Mesendoderm (in vitro differentiated cells): ENCODE measurements at regions not wholly inside any gene's neighbourhood (a gene's known extent, or its start where the extent isn't known, plus 50 kb on each side); places are given as distances from the start of the nearest gene placed in this dataset.

Experiments used
- DNase-seq: peaks from one replicate; pipeline ENCODE4 v3.0.0; 2013
- H2AK5ac ChIP-seq: 2 replicates; pipeline ENCODE4 v1.6.1; 2013; ENCODE audit warnings: low read length, inconsistent platforms
- H2BK120ac ChIP-seq: 2 replicates; pipeline ENCODE4 v1.6.1; 2013; ENCODE audit warnings: low read depth, mild to moderate bottlenecking, low read length, moderate library complexity, mixed read lengths
- H2BK15ac ChIP-seq: replicated peaks from 2 replicates; pipeline ENCODE4 v1.6.1; 2013; ENCODE audit warnings: low read depth, mild to moderate bottlenecking, moderate library complexity
- H2BK5ac ChIP-seq: 2 replicates; pipeline ENCODE4 v1.6.1; 2013; ENCODE audit warnings: low read length, inconsistent platforms
- H3K18ac ChIP-seq: 2 replicates; pipeline ENCODE4 v1.6.1; 2013; ENCODE audit warnings: mild to moderate bottlenecking, low read length, mixed read lengths
- H3K23ac ChIP-seq: one replicate; pipeline ENCODE4 v1.6.1; 2013; ENCODE audit warnings: low read length
- H3K27ac ChIP-seq: 2 replicates; pipeline ENCODE4 v1.5.1; 2013; ENCODE audit warnings: low read depth, mild to moderate bottlenecking, inconsistent platforms, low read length, moderate library complexity
- H3K27me3 ChIP-seq: 2 replicates; pipeline ENCODE4 v1.6.1; 2013; ENCODE audit warnings: low read length, control low read depth, mild to moderate bottlenecking, inconsistent platforms; ENCODE audit not compliant: insufficient read depth, poor library complexity
- H3K36me3 ChIP-seq: 2 replicates; pipeline ENCODE4 v1.6.1; 2013; ENCODE audit warnings: low read length, inconsistent platforms; ENCODE audit not compliant: control insufficient read depth, insufficient read depth
- H3K4ac ChIP-seq: one replicate; pipeline ENCODE4 v1.6.1; 2013; ENCODE audit warnings: low read depth, mild to moderate bottlenecking, low read length, moderate library complexity
- H3K4me1 ChIP-seq: 2 replicates; pipeline ENCODE4 v1.6.1; 2013; ENCODE audit warnings: low read depth, low read length, inconsistent platforms; ENCODE audit not compliant: control insufficient read depth
- H3K4me2 ChIP-seq: 2 replicates; pipeline ENCODE4 v1.6.1; 2013; ENCODE audit warnings: low read length
- H3K4me3 ChIP-seq: 2 replicates; pipeline ENCODE4 v1.5.1; 2013; ENCODE audit warnings: mild to moderate bottlenecking, low read length
- H3K56ac ChIP-seq: one replicate; pipeline ENCODE4 v1.6.1; 2013; ENCODE audit warnings: low read length
- H3K79me1 ChIP-seq: 2 replicates; pipeline ENCODE4 v1.6.1; 2013; ENCODE audit warnings: low read length, inconsistent platforms
- H3K79me2 ChIP-seq: 2 replicates; pipeline ENCODE4 v1.6.1; 2013; ENCODE audit warnings: mild to moderate bottlenecking, low read length; ENCODE audit not compliant: control insufficient read depth, insufficient read depth
- H3K9ac ChIP-seq: 2 replicates; pipeline ENCODE4 v1.6.1; 2013; ENCODE audit warnings: low read length, inconsistent platforms
- H4K5ac ChIP-seq: one replicate; pipeline ENCODE4 v1.6.1; 2013; ENCODE audit warnings: low read length
- H4K8ac ChIP-seq: one replicate; pipeline ENCODE4 v1.6.1; 2013; ENCODE audit warnings: low read depth, mild to moderate bottlenecking, control low read depth, low read length, moderate library complexity
- WGBS: extraction: QIAGEN DNeasy Blood & Tissue Kit; methylation state at CpG from one replicate; pipeline ENCODE4 v1.1.7; 2013; ENCODE audit warnings: low lambda C conversion rate, missing lambda C conversion rate; ENCODE audit not compliant: insufficient coverage; ENCODE audit errors: extremely low coverage; 5-methylcytosine and 5-hydroxymethylcytosine counted together

- Histone ChIP-seq H4K8ac (no peak overlapping the region), H3K4me3 (no peak overlapping the region), H4K5ac (no peak overlapping the region), H2BK5ac (no peak overlapping the region), H2BK120ac (no peak overlapping the region), H3K36me3 (no peaks in the 10 kb centered on the region), H2BK15ac (no peak overlapping the region), H3K23ac (no peak overlapping the region), H3K4me1 (no peaks in the 10 kb centered on the region), H2AK5ac (no peak overlapping the region), H3K27ac (no peak overlapping the region), H3K56ac (no peak overlapping the region), H3K18ac (no peak overlapping the region), H3K4ac (no peak overlapping the region), H3K9ac (no peak overlapping the region), H3K27me3 (no peaks in the 10 kb centered on the region), H3K79me2 (no peaks in the 10 kb centered on the region), H3K79me1 (no peaks in the 10 kb centered on the region), H3K4me2 (no peak overlapping the region)
- WGBS: no CpG with 5 or more reads among the region's 5 CpGs
- DNase-seq: no peak
These were observed 216.0 kb upstream of the PELI2 start for GRCh38 chr14:55902241-55902640.

GRCh38 chr14:55904086-55904485 is 214.1 kb upstream of the PELI2 start:
- Histone ChIP-seq H3K79me2 (no peaks in the 10 kb centered on the region), H2BK120ac (no peak overlapping the region), H2BK15ac (no peak overlapping the region), H3K36me3 (no peaks in the 10 kb centered on the region), H3K4me1 (no peaks in the 10 kb centered on the region), H2AK5ac (no peak overlapping the region), H3K18ac (peak overlapping the region; percentile 5), H3K56ac (no peak overlapping the region), H2BK5ac (no peak overlapping the region), H4K8ac (no peak overlapping the region), H4K5ac (no peak overlapping the region), H3K23ac (no peak overlapping the region), H3K4ac (no peak overlapping the region), H3K27ac (no peak overlapping the region), H3K9ac (no peak overlapping the region), H3K79me1 (no peaks in the 10 kb centered on the region), H3K27me3 (no peaks in the 10 kb centered on the region), H3K4me3 (no peak overlapping the region), H3K4me2 (no peak overlapping the region)
- no CpG with 5 or more reads among the region's 5 CpGs for WGBS
- no peak for DNase-seq

DNA sequence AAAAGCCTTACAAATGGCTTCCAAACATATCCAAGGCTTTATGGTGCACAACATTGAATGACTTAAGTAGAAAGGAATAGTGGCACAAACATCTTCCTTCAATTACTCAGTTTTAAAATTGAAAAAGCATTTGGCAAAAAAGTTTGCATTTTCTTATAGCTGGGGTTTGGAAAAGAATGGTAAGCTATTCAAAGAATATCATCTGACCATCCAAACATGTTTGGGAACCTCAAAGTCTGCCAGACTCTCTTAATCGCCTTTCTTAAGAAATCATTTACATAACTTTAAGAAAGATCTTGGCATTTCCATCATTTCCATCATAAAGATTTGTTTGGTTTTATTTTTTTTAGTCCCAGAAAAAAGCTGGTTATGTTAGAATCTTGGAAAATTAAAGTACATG is 210.1 kb upstream of the PELI2 start:
- no peaks in the 10 kb centered on the region for H3K79me1 ChIP-seq
- H3K4ac ChIP-seq: no peak overlapping the region
- no peaks in the 10 kb centered on the region for H3K27me3 ChIP-seq
- H3K27ac ChIP-seq: no peak overlapping the region
- no peaks in the 10 kb centered on the region for H3K79me2 ChIP-seq
- H3K4me3 ChIP-seq: no peak overlapping the region
- H3K4me2 ChIP-seq: no peak overlapping the region
- no peak overlapping the region for H2AK5ac ChIP-seq
- no peak overlapping the region for H2BK5ac ChIP-seq
- no peak overlapping the region for H2BK120ac ChIP-seq
- H3K36me3 ChIP-seq: no peaks in the 10 kb centered on the region
- H3K18ac ChIP-seq: no peak overlapping the region
- no peak overlapping the region for H4K5ac ChIP-seq
- H3K23ac ChIP-seq: no peak overlapping the region
- no peak for DNase-seq
- no peak overlapping the region for H3K56ac ChIP-seq
- H3K4me1 ChIP-seq: no peaks in the 10 kb centered on the region
- no peak overlapping the region for H2BK15ac ChIP-seq
- WGBS: no CpG with 5 or more reads among the region's 1 CpG
- no peak overlapping the region for H3K9ac ChIP-seq
- H4K8ac ChIP-seq: no peak overlapping the region

GRCh38 chr14:55909879-55910278 is 208.3 kb upstream of the PELI2 start:
- Histone ChIP-seq H3K36me3 (no peaks in the 10 kb centered on the region), H3K23ac (no peak overlapping the region), H3K4me1 (no peaks in the 10 kb centered on the region), H3K56ac (no peak overlapping the region), H3K4me3 (no peak overlapping the region), H3K27me3 (no peaks in the 10 kb centered on the region), H3K4me2 (no peak overlapping the region), H3K18ac (no peak overlapping the region), H4K8ac (no peak overlapping the region), H3K9ac (no peak overlapping the region), H3K79me2 (no peaks in the 10 kb centered on the region), H2AK5ac (no peak overlapping the region), H4K5ac (no peak overlapping the region), H2BK15ac (no peak overlapping the region), H2BK5ac (no peak overlapping the region), H3K27ac (no peak overlapping the region), H2BK120ac (no peak overlapping the region), H3K79me1 (no peaks in the 10 kb centered on the region), H3K4ac (no peak overlapping the region)
- DNase-seq: no peak
- no CpG with 5 or more reads among the region's 1 CpG for WGBS

DNA sequence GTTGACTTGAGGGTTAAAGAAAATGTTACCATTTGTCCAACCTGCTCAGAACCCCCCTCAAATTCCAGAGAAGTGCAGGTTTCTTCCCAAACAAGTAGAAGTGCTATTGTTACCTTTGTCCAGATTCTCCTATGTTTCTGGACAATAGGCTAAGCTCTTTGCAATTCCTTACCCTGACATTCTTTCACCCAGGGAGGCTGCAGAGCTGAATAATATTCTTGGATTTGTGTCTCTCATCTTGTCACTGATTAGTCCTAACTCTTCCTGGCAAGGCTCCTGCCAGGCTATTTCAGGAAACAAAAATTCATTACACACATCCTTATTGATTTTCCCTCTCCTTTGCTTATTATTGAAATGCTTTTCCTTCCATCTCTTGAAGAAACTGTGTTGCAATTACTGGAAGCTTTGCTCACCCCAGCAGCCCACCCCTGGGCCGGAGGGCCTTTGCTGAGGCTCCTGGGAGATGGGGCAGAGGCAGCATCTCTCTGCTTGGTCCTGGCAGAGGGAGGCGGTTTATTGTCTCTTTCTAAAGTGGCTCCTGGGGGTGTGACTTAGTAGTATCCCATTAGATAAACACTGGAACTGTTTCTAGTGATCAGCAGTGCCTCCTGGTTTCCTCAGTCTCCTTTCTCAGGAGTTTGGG is 207.5 kb upstream of the PELI2 start:
- no peak overlapping the region for H3K4me3 ChIP-seq
- H4K5ac ChIP-seq: no peak overlapping the region
- H3K18ac ChIP-seq: no peak overlapping the region
- H3K36me3 ChIP-seq: no peaks in the 10 kb centered on the region
- H3K27me3 ChIP-seq: no peaks in the 10 kb centered on the region
- H3K23ac ChIP-seq: no peak overlapping the region
- H2BK5ac ChIP-seq: no peak overlapping the region
- WGBS: no CpG with 5 or more reads among the region's 2 CpGs
- H2BK120ac ChIP-seq: no peak overlapping the region
- no peak overlapping the region for H3K4ac ChIP-seq
- H2AK5ac ChIP-seq: no peak overlapping the region
- H3K4me1 ChIP-seq: no peaks in the 10 kb centered on the region
- H3K4me2 ChIP-seq: no peak overlapping the region
- H4K8ac ChIP-seq: no peak overlapping the region
- H3K79me1 ChIP-seq: no peaks in the 10 kb centered on the region
- no peaks in the 10 kb centered on the region for H3K79me2 ChIP-seq
- no peak overlapping the region for H3K27ac ChIP-seq
- H3K9ac ChIP-seq: no peak overlapping the region
- DNase-seq: no peak
- no peak overlapping the region for H3K56ac ChIP-seq
- H2BK15ac ChIP-seq: no peak overlapping the region

GRCh38 chr14:55911776-55912175 is 206.4 kb upstream of the PELI2 start:
- Histone ChIP-seq H4K8ac (no peak overlapping the region), H3K23ac (no peak overlapping the region), H3K79me2 (no peaks in the 10 kb centered on the region), H3K36me3 (no peaks in the 10 kb centered on the region), H3K4me2 (no peak overlapping the region), H3K4ac (no peak overlapping the region), H4K5ac (no peak overlapping the region), H3K4me1 (no peaks in the 10 kb centered on the region), H3K4me3 (no peak overlapping the region), H3K9ac (no peak overlapping the region), H3K27ac (no peak overlapping the region), H3K79me1 (no peaks in the 10 kb centered on the region), H3K56ac (no peak overlapping the region), H3K18ac (no peak overlapping the region), H2BK120ac (no peak overlapping the region), H3K27me3 (no peaks in the 10 kb centered on the region), H2AK5ac (no peak overlapping the region), H2BK15ac (no peak overlapping the region), H2BK5ac (no peak overlapping the region)
- no CpG with 5 or more reads among the region's 4 CpGs for WGBS
- DNase-seq: no peak
